ENCODE measurements at regions not wholly inside any gene's neighbourhood (a gene's known extent, or its start where the extent isn't known, plus 50 kb on each side); places are given as distances from the start of the nearest gene placed in this dataset.
A peak's percentile ranks its signal among the peaks of the same experiment; 100 is the strongest.

DNA sequence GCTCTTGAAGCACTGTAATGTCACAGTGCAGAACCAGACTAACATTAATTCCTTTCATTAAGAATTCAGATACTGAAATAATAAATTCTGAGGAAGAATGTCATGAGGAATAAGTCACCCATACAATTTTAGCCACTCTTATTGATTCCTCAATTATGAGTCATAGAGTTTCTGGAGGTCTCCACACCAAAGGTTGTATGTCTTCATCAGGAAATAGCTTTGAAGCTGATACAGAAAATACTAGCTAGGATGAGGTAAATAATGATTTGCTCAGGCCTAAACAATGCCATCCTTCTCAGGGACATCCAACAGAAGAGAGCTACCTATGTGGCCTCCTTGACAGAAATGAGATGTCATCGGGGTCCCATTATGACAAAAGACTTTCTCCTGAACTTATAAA, 238.8 kb downstream of the OR13H1 start:
- no peak for DNase-seq
- intact Hi-C loops (cut with DNase I): no loop called here
- Histone ChIP-seq H3K27me3 (no peaks in the 10 kb centered on the region), H3K27ac (no peak overlapping the region), H3K9me3 (no peaks in the 10 kb centered on the region), H3K36me3 (no peaks in the 10 kb centered on the region), H3K4me1 (peaks cover 0 to 5% of the 10 kb centered on the region in 2 donors), H3K4me3 (replicated peaks in 1 of 3) (no peak overlapping the region)
- 89 to 100% methylated on average over 1 of the region's 1 CpG for WGBS, 2 donors
- TF ChIP-seq, protein P1, sequence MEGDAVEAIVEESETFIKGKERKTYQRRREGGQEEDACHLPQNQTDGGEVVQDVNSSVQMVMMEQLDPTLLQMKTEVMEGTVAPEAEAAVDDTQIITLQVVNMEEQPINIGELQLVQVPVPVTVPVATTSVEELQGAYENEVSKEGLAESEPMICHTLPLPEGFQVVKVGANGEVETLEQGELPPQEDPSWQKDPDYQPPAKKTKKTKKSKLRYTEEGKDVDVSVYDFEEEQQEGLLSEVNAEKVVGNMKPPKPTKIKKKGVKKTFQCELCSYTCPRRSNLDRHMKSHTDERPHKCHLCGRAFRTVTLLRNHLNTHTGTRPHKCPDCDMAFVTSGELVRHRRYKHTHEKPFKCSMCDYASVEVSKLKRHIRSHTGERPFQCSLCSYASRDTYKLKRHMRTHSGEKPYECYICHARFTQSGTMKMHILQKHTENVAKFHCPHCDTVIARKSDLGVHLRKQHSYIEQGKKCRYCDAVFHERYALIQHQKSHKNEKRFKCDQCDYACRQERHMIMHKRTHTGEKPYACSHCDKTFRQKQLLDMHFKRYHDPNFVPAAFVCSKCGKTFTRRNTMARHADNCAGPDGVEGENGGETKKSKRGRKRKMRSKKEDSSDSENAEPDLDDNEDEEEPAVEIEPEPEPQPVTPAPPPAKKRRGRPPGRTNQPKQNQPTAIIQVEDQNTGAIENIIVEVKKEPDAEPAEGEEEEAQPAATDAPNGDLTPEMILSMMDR (IDR thresholded peaks at IDR 0.05): no peak
- TF ChIP-seq POLR2A (IDR thresholded peaks at IDR 0.05): no peak

DNA sequence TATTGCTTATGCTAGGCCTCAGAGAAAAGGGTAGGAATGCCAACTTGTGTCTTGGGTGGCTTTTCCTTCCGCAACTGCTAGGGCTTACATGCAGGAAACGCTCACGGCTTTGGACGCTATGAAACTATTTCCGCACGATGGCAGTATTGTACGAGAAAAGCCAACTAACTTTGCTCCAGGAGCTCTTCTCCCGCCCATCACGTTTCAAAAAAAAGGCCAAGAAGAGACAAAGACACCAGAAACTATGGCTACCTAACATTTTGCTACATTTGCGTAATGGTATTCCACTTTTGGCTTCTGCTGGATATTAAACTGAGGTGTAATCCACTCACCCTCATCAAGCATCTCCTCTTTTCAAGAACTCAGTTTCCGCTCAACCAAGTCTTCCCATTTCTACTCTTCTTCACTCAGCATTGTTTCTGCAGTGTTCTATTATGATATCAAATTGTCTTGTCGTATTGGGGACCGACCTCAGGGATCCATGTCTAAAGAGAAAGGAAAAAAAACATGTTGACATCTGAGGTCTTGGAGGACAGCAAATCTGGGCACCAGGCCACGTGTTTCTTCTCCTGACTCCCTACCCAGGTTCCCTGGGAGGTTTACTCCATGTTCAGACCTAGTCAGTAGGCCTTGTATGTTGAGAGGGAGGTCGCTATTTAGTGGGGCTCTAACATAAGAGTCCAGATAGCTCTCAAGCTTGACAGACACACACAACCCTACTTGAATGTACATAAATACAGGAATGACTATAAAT, 239.4 kb upstream of the STK26 start:
- TF ChIP-seq, protein P1 (IDR thresholded peaks at IDR 0.05): peak in 3 of 6 experiments; percentile 18 to 63 (median 57)
- TF ChIP-seq POLR2A (IDR thresholded peaks at IDR 0.05): no peak
- Histone ChIP-seq H3K36me3 (no peaks in the 10 kb centered on the region), H3K27ac (no peak overlapping the region), H3K27me3 (peaks cover 3% of the 10 kb centered on the region), H3K4me1 (no peaks in the 10 kb centered on the region), H3K4me3 (replicated peaks in 1 of 3) (no peak overlapping the region), H3K9me3 (no peaks in the 10 kb centered on the region)
- DNase-seq: no peak
- WGBS, 2 donors: 96% methylated on average over 15 of the region's 15 CpGs
- intact Hi-C loops (cut with DNase I): no loop called here

DNA sequence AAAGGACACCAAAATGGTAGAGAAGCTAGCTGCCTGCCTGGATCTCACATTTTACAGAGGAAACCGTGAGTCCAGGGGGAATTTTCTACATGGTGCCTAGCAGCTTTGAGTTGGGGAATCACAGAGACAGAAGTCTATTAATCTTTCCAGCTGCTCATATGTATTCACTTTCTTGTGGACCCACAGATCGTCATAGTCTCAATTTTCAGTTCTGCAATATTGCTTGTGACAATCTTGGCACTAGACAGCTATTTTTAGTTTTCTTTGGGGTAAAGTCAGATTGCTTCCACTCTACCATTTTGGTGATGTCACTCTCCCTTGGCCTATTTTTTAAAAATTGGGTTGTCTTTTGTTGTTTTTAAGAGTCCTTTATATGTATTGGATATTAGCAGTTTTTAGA, 233.4 kb upstream of the STK26 start:
- intact Hi-C loops (cut with DNase I): no loop called here
- TF ChIP-seq POLR2A (IDR thresholded peaks at IDR 0.05): no peak
- TF ChIP-seq, protein P1 (IDR thresholded peaks at IDR 0.05): no peak

DNA sequence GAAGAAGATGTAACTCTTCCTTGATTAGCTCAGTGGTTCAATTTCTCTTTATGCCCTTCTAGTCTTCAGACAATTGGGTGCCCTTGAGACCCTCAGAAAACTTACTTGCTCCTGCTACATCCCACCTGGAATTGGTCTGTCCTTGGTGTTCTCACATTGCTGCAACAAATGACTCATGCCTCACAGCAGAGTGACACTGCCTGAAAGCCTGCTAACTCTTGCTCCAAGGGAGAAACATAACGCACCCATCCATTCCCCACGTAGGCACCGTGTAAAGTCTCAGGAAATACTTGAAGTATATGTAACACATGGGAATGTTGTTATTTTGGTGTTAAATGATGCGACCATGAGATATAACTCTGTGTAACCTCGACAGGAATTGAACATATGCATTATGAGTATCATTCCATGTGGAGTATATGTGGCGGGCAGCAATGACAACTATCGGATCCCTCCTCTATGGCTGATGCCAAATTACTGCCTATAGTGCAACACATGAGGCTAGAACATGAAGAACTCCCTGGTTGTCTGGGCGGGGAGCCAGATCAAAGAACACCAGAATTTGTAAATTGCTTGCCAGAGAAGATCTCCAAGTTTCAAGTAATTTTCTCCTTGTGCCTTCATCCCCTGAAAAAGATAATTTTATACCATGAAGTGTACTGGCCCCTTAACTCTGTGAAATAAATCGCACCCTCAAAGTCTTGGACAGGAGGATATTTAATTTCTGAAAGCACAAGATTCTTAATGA, 231.3 kb upstream of the STK26 start:
- H3K4me3 ChIP-seq (replicated peaks in 1 of 3): peak overlapping the region in 1 of 3 donors; percentile 26
- peaks cover 4 to 5% of the 10 kb centered on the region in 2 donors for H3K4me1 ChIP-seq
- H3K27ac ChIP-seq: no peak overlapping the region
- intact Hi-C loops (cut with DNase I): no loop called here
- WGBS, 2 donors: 92 to 94% methylated on average over 8 to 9 of the region's 9 CpGs
- no peaks in the 10 kb centered on the region for H3K36me3 ChIP-seq
- TF ChIP-seq, protein P1 (IDR thresholded peaks at IDR 0.05): no peak
- TF ChIP-seq POLR2A (IDR thresholded peaks at IDR 0.05): no peak
- H3K27me3 ChIP-seq: peaks cover 3% of the 10 kb centered on the region
- no peak for DNase-seq
- no peaks in the 10 kb centered on the region for H3K9me3 ChIP-seq

More for the DNA sequence above, 233.4 kb upstream of the STK26 start:
- peaks cover 3% of the 10 kb centered on the region for H3K27me3 ChIP-seq
- no peak overlapping the region for H3K4me3 ChIP-seq (replicated peaks in 1 of 3)
- H3K4me1 ChIP-seq: peaks cover 0 to 4% of the 10 kb centered on the region in 2 donors
- DNase-seq: no peak
- no peaks in the 10 kb centered on the region for H3K9me3 ChIP-seq
- H3K27ac ChIP-seq: no peak overlapping the region
- H3K36me3 ChIP-seq: no peaks in the 10 kb centered on the region
- WGBS, 2 donors: 78 to 90% methylated on average over 2 of the region's 2 CpGs

DNA sequence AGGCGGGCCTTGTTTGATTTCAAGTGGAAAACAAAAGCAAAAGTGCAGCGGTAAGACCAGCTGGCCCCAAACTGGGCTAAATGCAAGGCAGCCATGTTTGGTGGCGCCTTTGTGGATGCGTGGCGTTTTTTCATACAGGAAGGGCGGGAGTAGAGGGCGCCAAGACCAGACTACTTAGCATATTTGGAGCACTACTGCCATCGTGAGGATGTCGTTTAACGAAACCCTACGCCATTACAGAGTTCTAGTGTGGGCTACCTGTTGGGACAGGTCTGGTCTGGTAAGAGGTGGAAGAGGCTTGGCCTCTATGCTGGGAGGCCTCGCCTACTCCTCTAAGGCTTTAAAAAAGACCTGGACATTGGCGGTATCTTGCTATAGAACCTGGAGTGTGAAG, 230.7 kb upstream of the STK26 start:
- TF ChIP-seq POLR2A (IDR thresholded peaks at IDR 0.05): no peak
- TF ChIP-seq, protein P1 (IDR thresholded peaks at IDR 0.05): peak in 2 of 6 experiments; percentile 71 to 74
- H3K4me1 ChIP-seq: peaks cover 4 to 5% of the 10 kb centered on the region in 2 donors
- H3K36me3 ChIP-seq: no peaks in the 10 kb centered on the region
- H3K27ac ChIP-seq: peak overlapping the region in 2 of 3 donors; percentile 78 to 83
- peak overlapping the region in 1 of 3 donors; percentile 26 for H3K4me3 ChIP-seq (replicated peaks in 1 of 3)
- DNase-seq: no peak
- WGBS, 2 donors: 95 to 98% methylated on average over 13 of the region's 13 CpGs
- peaks cover 3% of the 10 kb centered on the region for H3K27me3 ChIP-seq
- no peaks in the 10 kb centered on the region for H3K9me3 ChIP-seq
- intact Hi-C loops (cut with DNase I): no loop called here
